Stomach (tissue), 4 donors: ENCODE measurements at regions not wholly inside any gene's neighbourhood (a gene's known extent, or its start where the extent isn't known, plus 50 kb on each side); places are given as distances from the start of the nearest gene placed in this dataset.

ENCODE experiments used
- POLR2A ChIP-seq, 4 donors: fragments of 450-650 bp; IDR thresholded peaks; one replicate each; pipeline ENCODE4 v1.6.1; 2016; ENCODE audit warnings: antibody characterized with exemption in 4 of 4, control low read depth in 2 of 4, mild to moderate bottlenecking in 1 of 4, moderate library complexity in 1 of 4
- TF ChIP-seq, protein P1 (sequence below), 7 experiments: fragments of 450-650 bp in 4 of 7; fragments of 200-600 bp in 3 of 7; sonication (generic) in 3 of 7; IDR thresholded peaks; one replicate each; pipeline ENCODE4 v1.5.1; 2016 to 2019; ENCODE audit warnings: antibody characterized with exemption in 7 of 7, control low read depth in 2 of 7, mild to moderate bottlenecking in 1 of 7

DNA sequence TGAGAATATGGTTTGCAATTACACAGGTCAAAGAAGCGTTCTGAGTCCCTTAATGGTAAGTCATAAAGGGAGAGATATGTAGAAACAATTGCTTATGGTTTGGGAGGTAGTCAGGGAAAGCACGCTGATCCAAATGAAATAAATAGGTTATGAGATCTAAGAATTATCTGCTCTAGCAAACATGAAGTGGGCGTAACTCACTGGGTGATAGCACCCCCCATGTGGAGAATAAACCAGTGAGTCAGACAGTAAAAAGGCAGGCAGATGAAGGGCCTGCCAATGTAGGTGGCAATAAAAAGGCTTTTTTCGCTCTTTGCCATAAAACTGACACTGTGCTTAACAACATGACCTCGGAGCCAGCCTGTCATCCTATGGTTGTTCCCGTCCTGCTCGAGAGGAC, 306.9 kb downstream of the GLRX3 start:
- TF ChIP-seq POLR2A (IDR thresholded peaks at IDR 0.05) = no peak
- TF ChIP-seq, protein P1, sequence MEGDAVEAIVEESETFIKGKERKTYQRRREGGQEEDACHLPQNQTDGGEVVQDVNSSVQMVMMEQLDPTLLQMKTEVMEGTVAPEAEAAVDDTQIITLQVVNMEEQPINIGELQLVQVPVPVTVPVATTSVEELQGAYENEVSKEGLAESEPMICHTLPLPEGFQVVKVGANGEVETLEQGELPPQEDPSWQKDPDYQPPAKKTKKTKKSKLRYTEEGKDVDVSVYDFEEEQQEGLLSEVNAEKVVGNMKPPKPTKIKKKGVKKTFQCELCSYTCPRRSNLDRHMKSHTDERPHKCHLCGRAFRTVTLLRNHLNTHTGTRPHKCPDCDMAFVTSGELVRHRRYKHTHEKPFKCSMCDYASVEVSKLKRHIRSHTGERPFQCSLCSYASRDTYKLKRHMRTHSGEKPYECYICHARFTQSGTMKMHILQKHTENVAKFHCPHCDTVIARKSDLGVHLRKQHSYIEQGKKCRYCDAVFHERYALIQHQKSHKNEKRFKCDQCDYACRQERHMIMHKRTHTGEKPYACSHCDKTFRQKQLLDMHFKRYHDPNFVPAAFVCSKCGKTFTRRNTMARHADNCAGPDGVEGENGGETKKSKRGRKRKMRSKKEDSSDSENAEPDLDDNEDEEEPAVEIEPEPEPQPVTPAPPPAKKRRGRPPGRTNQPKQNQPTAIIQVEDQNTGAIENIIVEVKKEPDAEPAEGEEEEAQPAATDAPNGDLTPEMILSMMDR (IDR thresholded peaks at IDR 0.05) = no peak
